ENCODE measurements at regions not wholly inside any gene's neighbourhood (a gene's known extent, or its start where the extent isn't known, plus 50 kb on each side); places are given as distances from the start of the nearest gene placed in this dataset.

DNA sequence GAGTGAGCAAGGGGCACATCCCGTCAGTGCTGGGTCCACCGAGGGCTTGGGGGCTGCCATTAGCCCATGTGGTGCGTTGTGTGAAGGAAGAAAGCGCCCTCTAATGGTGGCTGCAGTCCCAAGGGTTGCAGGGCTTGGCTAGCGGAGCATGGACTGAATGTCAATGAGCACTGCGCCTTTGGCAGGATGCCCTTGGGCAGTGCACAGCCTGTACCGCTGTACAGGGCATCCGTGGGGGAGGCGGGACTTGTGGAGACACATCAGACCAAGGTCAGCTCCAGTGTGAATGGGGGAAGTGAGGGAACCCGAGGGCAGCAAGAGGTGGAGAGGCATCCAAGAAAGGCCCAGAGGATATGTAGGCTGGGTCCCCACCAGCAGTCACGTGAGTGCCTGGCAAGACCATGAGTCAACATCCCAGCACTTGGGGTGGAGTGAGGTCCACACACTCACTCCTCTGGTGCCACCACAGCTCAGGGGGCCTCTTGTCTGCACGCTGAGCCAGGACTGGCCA, 75.5 kb upstream of the MED9 start (continued):
- TF ChIP-seq, protein P1, sequence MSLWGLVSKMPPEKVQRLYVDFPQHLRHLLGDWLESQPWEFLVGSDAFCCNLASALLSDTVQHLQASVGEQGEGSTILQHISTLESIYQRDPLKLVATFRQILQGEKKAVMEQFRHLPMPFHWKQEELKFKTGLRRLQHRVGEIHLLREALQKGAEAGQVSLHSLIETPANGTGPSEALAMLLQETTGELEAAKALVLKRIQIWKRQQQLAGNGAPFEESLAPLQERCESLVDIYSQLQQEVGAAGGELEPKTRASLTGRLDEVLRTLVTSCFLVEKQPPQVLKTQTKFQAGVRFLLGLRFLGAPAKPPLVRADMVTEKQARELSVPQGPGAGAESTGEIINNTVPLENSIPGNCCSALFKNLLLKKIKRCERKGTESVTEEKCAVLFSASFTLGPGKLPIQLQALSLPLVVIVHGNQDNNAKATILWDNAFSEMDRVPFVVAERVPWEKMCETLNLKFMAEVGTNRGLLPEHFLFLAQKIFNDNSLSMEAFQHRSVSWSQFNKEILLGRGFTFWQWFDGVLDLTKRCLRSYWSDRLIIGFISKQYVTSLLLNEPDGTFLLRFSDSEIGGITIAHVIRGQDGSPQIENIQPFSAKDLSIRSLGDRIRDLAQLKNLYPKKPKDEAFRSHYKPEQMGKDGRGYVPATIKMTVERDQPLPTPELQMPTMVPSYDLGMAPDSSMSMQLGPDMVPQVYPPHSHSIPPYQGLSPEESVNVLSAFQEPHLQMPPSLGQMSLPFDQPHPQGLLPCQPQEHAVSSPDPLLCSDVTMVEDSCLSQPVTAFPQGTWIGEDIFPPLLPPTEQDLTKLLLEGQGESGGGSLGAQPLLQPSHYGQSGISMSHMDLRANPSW (CRISPR knock-in tag; IDR thresholded peaks at IDR 0.05; ENCODE audit: borderline replicate concordance) = no peak
- TF ChIP-seq CBX5 (CRISPR knock-in tag; IDR thresholded peaks at IDR 0.05; ENCODE audit: borderline replicate concordance) (peak; percentile 15; the same call in 1 of the 2 replicates), SCMH1 (CRISPR knock-in tag; IDR thresholded peaks at IDR 0.05; ENCODE audit: borderline replicate concordance) (no peak), GATAD2A (CRISPR knock-in tag; IDR thresholded peaks at IDR 0.05) (peak; percentile 34; the same call in 1 of the 2 replicates), TEAD2 (CRISPR knock-in tag; IDR thresholded peaks at IDR 0.05) (no peak), NCOA5 (CRISPR knock-in tag; IDR thresholded peaks at IDR 0.05) (no peak), ZFP90 (CRISPR knock-in tag; IDR thresholded peaks at IDR 0.05; ENCODE audit: borderline replicate concordance) (no peak), U2AF2 (IDR thresholded peaks at IDR 0.05; ENCODE audit: low read depth, low read length) (no peak), ZFP36 (IDR thresholded peaks at IDR 0.05; ENCODE audit: borderline replicate concordance, low read depth, low read length, partially characterized antibody) (no peak), ZNF230 (CRISPR knock-in tag; IDR thresholded peaks at IDR 0.05) (no peak), ZBTB33 (CRISPR knock-in tag; IDR thresholded peaks at IDR 0.05) (peak; percentile 100), ZNF564 (CRISPR knock-in tag; IDR thresholded peaks at IDR 0.05) (no peak), KAT7 (CRISPR knock-in tag; IDR thresholded peaks at IDR 0.05; ENCODE audit: borderline replicate concordance) (no peak), NFATC3 (CRISPR knock-in tag; IDR thresholded peaks at IDR 0.05) (no peak), ZNF17 (CRISPR knock-in tag; IDR thresholded peaks at IDR 0.05) (no peak), RCOR2 (CRISPR knock-in tag; IDR thresholded peaks at IDR 0.05) (no peak)
- TF ChIP-seq, protein P2, sequence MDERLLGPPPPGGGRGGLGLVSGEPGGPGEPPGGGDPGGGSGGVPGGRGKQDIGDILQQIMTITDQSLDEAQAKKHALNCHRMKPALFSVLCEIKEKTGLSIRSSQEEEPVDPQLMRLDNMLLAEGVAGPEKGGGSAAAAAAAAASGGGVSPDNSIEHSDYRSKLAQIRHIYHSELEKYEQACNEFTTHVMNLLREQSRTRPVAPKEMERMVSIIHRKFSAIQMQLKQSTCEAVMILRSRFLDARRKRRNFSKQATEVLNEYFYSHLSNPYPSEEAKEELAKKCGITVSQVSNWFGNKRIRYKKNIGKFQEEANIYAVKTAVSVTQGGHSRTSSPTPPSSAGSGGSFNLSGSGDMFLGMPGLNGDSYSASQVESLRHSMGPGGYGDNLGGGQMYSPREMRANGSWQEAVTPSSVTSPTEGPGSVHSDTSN (CRISPR knock-in tag; IDR thresholded peaks at IDR 0.05) = no peak
- TF ChIP-seq, protein P3, sequence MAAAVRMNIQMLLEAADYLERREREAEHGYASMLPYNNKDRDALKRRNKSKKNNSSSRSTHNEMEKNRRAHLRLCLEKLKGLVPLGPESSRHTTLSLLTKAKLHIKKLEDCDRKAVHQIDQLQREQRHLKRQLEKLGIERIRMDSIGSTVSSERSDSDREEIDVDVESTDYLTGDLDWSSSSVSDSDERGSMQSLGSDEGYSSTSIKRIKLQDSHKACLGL (CRISPR knock-in tag; IDR thresholded peaks at IDR 0.05) = no peak
- TF ChIP-seq, protein P4, sequence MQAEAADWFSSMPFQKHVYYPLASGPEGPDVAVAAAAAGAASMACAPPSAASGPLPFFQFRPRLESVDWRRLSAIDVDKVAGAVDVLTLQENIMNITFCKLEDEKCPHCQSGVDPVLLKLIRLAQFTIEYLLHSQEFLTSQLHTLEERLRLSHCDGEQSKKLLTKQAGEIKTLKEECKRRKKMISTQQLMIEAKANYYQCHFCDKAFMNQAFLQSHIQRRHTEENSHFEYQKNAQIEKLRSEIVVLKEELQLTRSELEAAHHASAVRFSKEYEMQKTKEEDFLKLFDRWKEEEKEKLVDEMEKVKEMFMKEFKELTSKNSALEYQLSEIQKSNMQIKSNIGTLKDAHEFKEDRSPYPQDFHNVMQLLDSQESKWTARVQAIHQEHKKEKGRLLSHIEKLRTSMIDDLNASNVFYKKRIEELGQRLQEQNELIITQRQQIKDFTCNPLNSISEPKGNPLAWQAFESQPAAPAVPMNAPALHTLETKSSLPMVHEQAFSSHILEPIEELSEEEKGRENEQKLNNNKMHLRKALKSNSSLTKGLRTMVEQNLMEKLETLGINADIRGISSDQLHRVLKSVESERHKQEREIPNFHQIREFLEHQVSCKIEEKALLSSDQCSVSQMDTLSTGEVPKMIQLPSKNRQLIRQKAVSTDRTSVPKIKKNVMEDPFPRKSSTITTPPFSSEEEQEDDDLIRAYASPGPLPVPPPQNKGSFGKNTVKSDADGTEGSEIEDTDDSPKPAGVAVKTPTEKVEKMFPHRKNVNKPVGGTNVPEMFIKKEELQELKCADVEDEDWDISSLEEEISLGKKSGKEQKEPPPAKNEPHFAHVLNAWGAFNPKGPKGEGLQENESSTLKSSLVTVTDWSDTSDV (CRISPR knock-in tag; IDR thresholded peaks at IDR 0.05) = no peak
- TF ChIP-seq, protein P5, sequence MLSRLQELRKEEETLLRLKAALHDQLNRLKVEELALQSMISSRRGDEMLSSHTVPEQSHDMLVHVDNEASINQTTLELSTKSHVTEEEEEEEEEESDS (CRISPR knock-in tag; IDR thresholded peaks at IDR 0.05; ENCODE audit: borderline replicate concordance) = no peak
- TF ChIP-seq, protein P6, sequence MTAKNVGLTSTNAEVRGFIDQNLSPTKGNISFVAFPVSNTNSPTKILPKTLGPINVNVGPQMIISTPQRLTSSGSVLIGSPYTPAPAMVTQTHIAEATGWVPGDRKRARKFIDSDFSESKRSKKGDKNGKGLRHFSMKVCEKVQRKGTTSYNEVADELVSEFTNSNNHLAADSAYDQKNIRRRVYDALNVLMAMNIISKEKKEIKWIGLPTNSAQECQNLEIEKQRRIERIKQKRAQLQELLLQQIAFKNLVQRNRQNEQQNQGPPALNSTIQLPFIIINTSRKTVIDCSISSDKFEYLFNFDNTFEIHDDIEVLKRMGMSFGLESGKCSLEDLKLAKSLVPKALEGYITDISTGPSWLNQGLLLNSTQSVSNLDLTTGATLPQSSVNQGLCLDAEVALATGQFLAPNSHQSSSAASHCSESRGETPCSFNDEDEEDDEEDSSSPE (CRISPR knock-in tag; IDR thresholded peaks at IDR 0.05) = no peak
